Liver (tissue), 8 donors: ENCODE measurements at regions not wholly inside any gene's neighbourhood (a gene's known extent, or its start where the extent isn't known, plus 50 kb on each side); places are given as distances from the start of the nearest gene placed in this dataset.

Source experiments
- DNase-seq: peaks from one replicate; pipeline ENCODE4 v3.0.0-alpha.2; 2017; ENCODE audit warnings: low spot score
- H3K27ac ChIP-seq, 2 donors: one replicate each; pipeline ENCODE4 v1.7.0; 2013; ENCODE audit warnings: inconsistent platforms in 2 of 2, low read length in 2 of 2, control low read depth in 1 of 2, low read depth in 1 of 2, mild to moderate bottlenecking in 1 of 2
- H3K27me3 ChIP-seq, 4 donors: one replicate each; pipeline versions ENCODE4 v1.6.1 to v1.7.0; 2013; ENCODE audit warnings: low read length in 3 of 4, inconsistent platforms in 1 of 4, mild to moderate bottlenecking in 1 of 4, moderate library complexity in 1 of 4; ENCODE audit not compliant: control insufficient read depth in 4 of 4, insufficient read depth in 4 of 4
- H3K36me3 ChIP-seq, 4 donors: one replicate each; pipeline versions ENCODE4 v1.6.1 to v1.7.0; 2013; ENCODE audit warnings: low read length in 3 of 4, mild to moderate bottlenecking in 3 of 4, low read depth in 1 of 4, moderate library complexity in 1 of 4; ENCODE audit not compliant: control insufficient read depth in 4 of 4, insufficient read depth in 3 of 4
- H3K4me1 ChIP-seq, 4 donors: one replicate each; pipeline versions ENCODE4 v1.6.1 to v1.7.0; 2013; ENCODE audit warnings: low read length in 3 of 4, mild to moderate bottlenecking in 3 of 4, moderate library complexity in 1 of 4; ENCODE audit not compliant: control insufficient read depth in 4 of 4, insufficient read depth in 4 of 4
- H3K4me3 ChIP-seq, 3 donors: one replicate each; pipeline versions ENCODE4 v1.6.1 to v1.7.0; 2013; ENCODE audit warnings: low read length in 3 of 3, control low read depth in 1 of 3, low read depth in 1 of 3, mild to moderate bottlenecking in 1 of 3
- H3K9ac ChIP-seq, 2 donors: one replicate each; pipeline ENCODE4 v1.7.0; 2013; ENCODE audit warnings: low read length in 2 of 2, mild to moderate bottlenecking in 2 of 2, moderate library complexity in 2 of 2, control low read depth in 1 of 2, low read depth in 1 of 2
- H3K9me3 ChIP-seq, 4 donors: one replicate each; pipeline versions ENCODE4 v1.6.1 to v1.7.0; 2013; ENCODE audit warnings: low read length in 3 of 4; ENCODE audit not compliant: control insufficient read depth in 4 of 4
- EGR1 ChIP-seq, 2 donors: IDR thresholded peaks; 2 replicates each; pipeline ENCODE4 v1.6.1; 2016 to 2018; ENCODE audit warnings: antibody characterized with exemption in 2 of 2, low read depth in 2 of 2
- FOXA1 ChIP-seq: IDR thresholded peaks from 2 replicates; pipeline ENCODE4 v1.6.1; 2016; ENCODE audit warnings: antibody characterized with exemption
- GABPA ChIP-seq, 2 donors: IDR thresholded peaks in 1 of 2; conservative IDR thresholded peaks in 1 of 2; 2 replicates each; pipeline ENCODE4 v1.6.1; 2016; ENCODE audit warnings: antibody characterized with exemption in 2 of 2, mild to moderate bottlenecking in 1 of 2, moderate library complexity in 1 of 2
- HNF4G ChIP-seq: IDR thresholded peaks from 2 replicates; pipeline ENCODE4 v1.6.1; 2016; ENCODE audit warnings: antibody characterized with exemption
- JUND ChIP-seq, 2 donors: IDR thresholded peaks; 2 replicates each; pipeline ENCODE4 v1.6.1; 2016; ENCODE audit warnings: antibody characterized with exemption in 2 of 2
- NR2F2 ChIP-seq: IDR thresholded peaks from 2 replicates; pipeline ENCODE4 v1.6.1; 2016; ENCODE audit warnings: antibody characterized with exemption
- RAD21 ChIP-seq, 2 donors: IDR thresholded peaks; 2 replicates each; pipeline ENCODE4 v1.6.1; 2016; ENCODE audit warnings: antibody characterized with exemption in 2 of 2, mild to moderate bottlenecking in 2 of 2
- RXRA ChIP-seq, 2 donors: IDR thresholded peaks; 2 replicates each; pipeline ENCODE4 v1.6.1; 2017 to 2018; ENCODE audit warnings: antibody characterized with exemption in 2 of 2, mild to moderate bottlenecking in 1 of 2
- SP1 ChIP-seq: IDR thresholded peaks from 2 replicates; pipeline ENCODE4 v1.6.1; 2018; ENCODE audit warnings: antibody characterized with exemption, mild to moderate bottlenecking
- TAF1 ChIP-seq: conservative IDR thresholded peaks from 2 replicates; pipeline ENCODE4 v1.6.1; 2016; ENCODE audit warnings: antibody characterized with exemption, mild to moderate bottlenecking
- whole genome bisulfite sequencing: extraction: QIAGEN DNeasy Blood & Tissue Kit; methylation state at CpG from one replicate; pipeline ENCODE4 v1.1.7; 2013; 5-methylcytosine and 5-hydroxymethylcytosine counted together
- TF ChIP-seq, protein P1 (sequence below): fragments of 150-350 bp; IDR thresholded peaks from 2 replicates; pipeline ENCODE4 v1.5.1; 2017; ENCODE audit warnings: improper control_type of control experiment, low read depth, low read length; ENCODE audit not compliant: missing input control
- TF ChIP-seq, protein P2 (sequence below): IDR thresholded peaks from 2 replicates; pipeline ENCODE4 v1.6.1; 2016; ENCODE audit warnings: antibody characterized with exemption
- TF ChIP-seq, protein P3 (sequence below): IDR thresholded peaks from 2 replicates; pipeline ENCODE4 v1.6.1; 2016; ENCODE audit warnings: antibody characterized with exemption
- donor health status: healthy.
- donor health status: healthy.
- donor health status: healthy.
- donor health status: healthy.
- donor health status: healthy.

GRCh38 chr2:195521589-195521988 is 135.4 kb upstream of the SLC39A10 start (continued):
- TF ChIP-seq, protein P1, sequence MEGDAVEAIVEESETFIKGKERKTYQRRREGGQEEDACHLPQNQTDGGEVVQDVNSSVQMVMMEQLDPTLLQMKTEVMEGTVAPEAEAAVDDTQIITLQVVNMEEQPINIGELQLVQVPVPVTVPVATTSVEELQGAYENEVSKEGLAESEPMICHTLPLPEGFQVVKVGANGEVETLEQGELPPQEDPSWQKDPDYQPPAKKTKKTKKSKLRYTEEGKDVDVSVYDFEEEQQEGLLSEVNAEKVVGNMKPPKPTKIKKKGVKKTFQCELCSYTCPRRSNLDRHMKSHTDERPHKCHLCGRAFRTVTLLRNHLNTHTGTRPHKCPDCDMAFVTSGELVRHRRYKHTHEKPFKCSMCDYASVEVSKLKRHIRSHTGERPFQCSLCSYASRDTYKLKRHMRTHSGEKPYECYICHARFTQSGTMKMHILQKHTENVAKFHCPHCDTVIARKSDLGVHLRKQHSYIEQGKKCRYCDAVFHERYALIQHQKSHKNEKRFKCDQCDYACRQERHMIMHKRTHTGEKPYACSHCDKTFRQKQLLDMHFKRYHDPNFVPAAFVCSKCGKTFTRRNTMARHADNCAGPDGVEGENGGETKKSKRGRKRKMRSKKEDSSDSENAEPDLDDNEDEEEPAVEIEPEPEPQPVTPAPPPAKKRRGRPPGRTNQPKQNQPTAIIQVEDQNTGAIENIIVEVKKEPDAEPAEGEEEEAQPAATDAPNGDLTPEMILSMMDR: no peak

DNA sequence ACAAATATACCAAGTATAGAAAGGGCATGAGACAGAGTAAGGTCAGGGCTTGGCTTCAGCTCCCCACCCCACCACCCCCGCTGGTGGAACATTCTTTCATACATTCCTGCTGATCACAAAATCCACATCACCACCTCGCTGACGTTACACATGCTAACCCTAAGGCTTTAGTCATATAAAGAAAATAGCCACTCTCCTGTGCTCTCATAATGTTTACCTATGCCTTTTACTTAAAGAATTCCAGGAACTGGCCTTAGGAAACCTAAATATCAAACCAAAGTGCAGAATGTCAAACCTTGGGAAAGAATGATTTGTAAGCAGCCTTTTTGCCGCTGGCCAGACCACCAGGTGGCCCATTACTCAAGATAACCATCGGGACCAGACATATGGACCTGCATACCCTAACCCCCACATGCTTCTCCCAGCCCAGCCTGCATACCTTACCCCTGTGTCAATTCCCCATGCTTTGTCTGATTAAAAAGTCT is 136.3 kb upstream of the SLC39A10 start:
- H3K4me1 ChIP-seq: no peaks in the 10 kb centered on the region
- H3K27ac ChIP-seq: no peak overlapping the region
- no peak overlapping the region for H3K9ac ChIP-seq
- DNase-seq: no peak
- no peaks in the 10 kb centered on the region for H3K36me3 ChIP-seq
- H3K9me3 ChIP-seq: no peaks in the 10 kb centered on the region
- TF ChIP-seq FOXA1 (no peak), NR2F2 (no peak), RAD21 (IDR thresholded peaks at IDR 0.05) (no peak), JUND (IDR thresholded peaks at IDR 0.05) (no peak), RXRA (IDR thresholded peaks at IDR 0.05) (no peak), HNF4G (no peak), TAF1 (no peak), EGR1 (IDR thresholded peaks at IDR 0.05; ENCODE audit: low read depth in 2 of 2) (no peak), GABPA (IDR thresholded peaks at IDR 0.05 in 1 of 2, conservative IDR thresholded peaks at IDR 0.05 in 1 of 2) (no peak)
- TF ChIP-seq, protein P2, sequence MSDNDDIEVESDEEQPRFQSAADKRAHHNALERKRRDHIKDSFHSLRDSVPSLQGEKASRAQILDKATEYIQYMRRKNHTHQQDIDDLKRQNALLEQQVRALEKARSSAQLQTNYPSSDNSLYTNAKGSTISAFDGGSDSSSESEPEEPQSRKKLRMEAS: no peak
- TF ChIP-seq, protein P3, sequence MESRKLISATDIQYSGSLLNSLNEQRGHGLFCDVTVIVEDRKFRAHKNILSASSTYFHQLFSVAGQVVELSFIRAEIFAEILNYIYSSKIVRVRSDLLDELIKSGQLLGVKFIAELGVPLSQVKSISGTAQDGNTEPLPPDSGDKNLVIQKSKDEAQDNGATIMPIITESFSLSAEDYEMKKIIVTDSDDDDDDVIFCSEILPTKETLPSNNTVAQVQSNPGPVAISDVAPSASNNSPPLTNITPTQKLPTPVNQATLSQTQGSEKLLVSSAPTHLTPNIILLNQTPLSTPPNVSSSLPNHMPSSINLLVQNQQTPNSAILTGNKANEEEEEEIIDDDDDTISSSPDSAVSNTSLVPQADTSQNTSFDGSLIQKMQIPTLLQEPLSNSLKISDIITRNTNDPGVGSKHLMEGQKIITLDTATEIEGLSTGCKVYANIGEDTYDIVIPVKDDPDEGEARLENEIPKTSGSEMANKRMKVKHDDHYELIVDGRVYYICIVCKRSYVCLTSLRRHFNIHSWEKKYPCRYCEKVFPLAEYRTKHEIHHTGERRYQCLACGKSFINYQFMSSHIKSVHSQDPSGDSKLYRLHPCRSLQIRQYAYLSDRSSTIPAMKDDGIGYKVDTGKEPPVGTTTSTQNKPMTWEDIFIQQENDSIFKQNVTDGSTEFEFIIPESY: no peak
- no peak overlapping the region for H3K4me3 ChIP-seq
- WGBS: 69% methylated on average over 5 of the region's 5 CpGs
- no peaks in the 10 kb centered on the region for H3K27me3 ChIP-seq

- no peaks in the 10 kb centered on the region for H3K4me1 ChIP-seq
- no peaks in the 10 kb centered on the region for H3K36me3 ChIP-seq
- H3K4me3 ChIP-seq: no peak overlapping the region
- H3K9me3 ChIP-seq: no peaks in the 10 kb centered on the region
- TF ChIP-seq, protein P2: no peak
- TF ChIP-seq, protein P1: no peak
- no peak for TF ChIP-seq SP1
- no peak for TF ChIP-seq EGR1 (IDR thresholded peaks at IDR 0.05; ENCODE audit: low read depth in 2 of 2)
- TF ChIP-seq HNF4G: no peak
- no peak for TF ChIP-seq RAD21 (IDR thresholded peaks at IDR 0.05)
- TF ChIP-seq NR2F2: no peak
- DNase-seq: no peak
- no peak overlapping the region for H3K9ac ChIP-seq
- H3K27me3 ChIP-seq: no peaks in the 10 kb centered on the region
- H3K27ac ChIP-seq: no peak overlapping the region
- 97% methylated on average over 24 of the region's 24 CpGs for WGBS
Measured at GRCh38 chr2:195515551-195515950, 141.5 kb upstream of the SLC39A10 start.
